ENCODE measurements at regions not wholly inside any gene's neighbourhood (a gene's known extent, or its start where the extent isn't known, plus 50 kb on each side); places are given as distances from the start of the nearest gene placed in this dataset.

DNA sequence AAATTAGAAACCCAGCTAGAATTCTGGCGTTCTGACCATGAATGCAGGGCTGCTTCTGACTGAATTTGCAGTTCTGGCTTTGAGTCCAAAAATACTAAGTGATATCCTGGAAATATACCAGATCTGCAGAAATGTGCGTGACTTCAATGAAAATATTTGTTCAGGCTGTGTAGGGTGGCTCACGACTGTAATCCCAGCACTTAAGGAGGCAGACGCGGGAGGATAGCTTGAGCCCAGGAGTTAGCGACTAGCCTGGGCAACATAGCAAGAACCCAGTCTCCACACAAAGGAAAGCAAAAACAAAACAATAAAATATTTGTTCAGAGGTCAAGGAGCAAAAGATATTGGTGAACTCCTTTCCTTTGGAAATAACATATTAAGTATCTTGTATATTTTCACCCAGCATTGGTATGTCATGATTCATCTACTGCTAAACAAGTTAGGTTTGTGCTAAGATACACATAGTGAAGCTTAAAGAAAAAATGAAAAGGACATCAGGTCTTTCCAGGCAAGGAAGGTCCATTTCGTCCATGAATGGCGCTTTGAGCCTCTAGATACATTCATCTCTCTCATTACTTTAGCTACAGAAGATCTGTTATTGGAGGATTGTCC lies 239.2 kb downstream of the CMPK2 start:
- no peak for DNase-seq (ENCODE audit: low spot score)

DNA sequence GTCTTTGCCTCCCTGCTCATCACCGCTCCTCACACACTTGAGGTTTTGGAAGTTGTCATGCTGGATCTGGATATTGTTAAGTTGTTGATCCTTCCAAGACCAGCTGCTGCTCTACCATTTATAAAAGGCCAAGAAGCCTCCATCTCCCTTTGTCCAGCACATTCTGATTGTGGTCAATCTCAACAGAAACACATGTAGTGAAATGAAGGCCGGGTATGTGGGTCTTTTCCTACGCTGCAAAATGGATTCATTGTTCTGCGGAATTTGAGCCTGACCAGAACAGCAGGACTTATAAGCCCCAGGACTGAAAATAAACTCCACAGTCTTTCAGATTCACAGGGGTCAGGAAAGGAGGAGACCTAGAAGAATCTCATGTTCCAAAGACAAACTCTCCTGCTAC lies 238.4 kb downstream of the CMPK2 start:
- DNase-seq (ENCODE audit: low spot score), result no peak

DNA sequence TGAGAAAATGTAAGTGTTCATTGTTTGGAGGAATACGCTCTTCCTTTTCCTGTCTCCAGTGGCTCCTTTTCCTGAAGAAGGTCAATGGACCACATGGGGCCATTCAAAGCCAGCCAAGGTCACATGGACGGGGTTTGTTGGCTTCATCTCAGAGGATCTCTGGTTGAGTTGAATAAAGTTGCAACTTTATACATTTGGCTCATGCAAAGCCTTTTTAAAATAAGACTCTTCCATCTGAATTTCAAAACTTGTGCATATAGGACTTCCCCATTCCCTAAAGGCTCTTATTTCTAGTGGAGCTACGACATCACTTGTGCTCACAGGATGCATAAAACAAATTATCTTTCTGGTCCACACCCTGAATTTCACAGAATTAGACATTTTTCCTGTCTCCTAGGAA lies 235.5 kb downstream of the CMPK2 start:
- DNase-seq (ENCODE audit: low spot score), result no peak

DNA sequence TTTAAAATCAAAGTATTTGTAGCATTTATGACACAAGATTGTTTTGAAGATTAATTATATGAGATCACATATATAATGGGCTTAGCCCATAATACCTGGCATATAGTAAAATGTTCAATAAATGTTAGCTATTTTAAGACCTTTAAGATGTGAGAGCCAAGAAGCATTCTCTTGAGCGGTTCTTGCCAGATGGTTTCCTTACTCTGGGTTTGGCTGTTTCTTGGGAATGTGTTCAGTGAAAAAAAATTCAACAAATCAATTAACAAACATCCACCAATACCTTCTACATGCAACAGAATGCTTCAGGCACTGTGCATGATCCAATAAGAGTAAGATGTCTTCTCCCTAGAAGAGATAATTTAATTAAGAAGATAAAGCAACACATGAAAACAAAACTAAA lies 230.4 kb downstream of the CMPK2 start:
- no peak for DNase-seq (ENCODE audit: low spot score)

DNA sequence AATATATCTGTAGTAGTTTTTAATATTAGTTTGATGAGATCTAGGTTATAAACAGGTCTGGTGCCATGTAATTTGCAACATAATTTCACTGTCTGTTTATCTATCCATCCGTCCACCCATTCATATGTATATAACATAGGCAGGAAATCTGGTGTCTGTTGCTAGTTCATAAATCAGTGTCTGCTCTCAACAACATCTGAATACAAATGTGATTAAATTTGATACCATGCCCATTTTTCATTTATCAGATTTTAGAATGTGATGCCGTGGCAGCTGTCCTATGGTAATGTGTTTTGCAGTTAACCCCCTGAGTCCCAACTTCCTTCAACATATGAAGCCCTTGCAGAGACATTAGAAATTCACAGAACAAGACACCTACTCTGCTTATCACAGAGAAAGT lies 228.4 kb downstream of the CMPK2 start:
- DNase-seq (ENCODE audit: low spot score), result no peak

DNA sequence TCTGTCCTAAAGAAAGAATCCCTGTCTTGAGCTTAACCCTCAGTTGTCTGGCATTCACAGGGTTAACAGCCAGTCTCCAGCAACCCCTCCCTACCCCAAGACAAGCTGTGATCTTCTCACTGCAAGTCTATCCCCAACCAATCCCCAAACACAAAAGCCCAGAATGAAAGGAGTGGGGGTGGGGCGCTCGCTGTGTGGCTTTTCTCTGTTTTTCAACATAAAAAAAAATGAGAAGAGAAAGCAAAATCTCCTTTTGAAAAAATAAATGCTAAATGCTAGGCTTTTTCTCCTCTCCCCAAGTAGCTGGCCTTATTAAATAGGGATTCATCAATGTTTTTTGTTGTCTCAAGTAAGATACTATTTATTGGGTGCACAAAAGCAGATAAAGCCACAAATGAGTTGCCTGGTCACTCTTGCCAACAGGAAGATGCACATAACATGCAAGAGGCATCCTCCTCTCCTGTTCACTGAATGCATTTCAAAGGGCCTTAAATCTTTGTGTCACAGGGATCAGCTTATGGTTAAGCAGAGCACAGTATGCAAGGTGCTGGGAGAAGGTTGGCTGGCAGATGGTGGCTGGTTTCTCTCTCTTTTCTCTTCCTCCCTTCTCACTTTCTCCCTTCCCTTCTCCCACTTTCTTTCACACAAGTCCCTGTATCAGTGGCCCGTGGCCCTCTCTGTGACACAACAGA lies 225.6 kb downstream of the CMPK2 start:
- no peak for DNase-seq (ENCODE audit: low spot score)

DNA sequence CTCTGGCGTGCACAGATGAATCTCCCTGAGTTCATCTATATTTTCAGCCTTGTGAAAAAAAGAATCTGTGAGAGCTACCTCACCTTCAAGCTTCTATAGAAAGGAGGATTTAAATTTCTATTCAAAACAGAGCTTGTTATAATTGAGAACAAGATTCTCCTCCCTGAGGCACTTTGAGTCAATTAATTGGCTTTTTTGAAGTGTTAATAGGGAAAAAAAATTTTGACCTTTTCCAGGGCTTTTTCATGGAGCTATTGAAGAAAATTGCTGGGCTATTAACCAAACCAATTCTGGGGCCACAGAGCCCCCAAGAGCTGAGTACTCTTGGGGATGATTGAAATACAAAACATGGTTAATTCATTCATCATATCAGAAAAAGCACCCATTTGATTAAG lies 225.1 kb downstream of the CMPK2 start:
- DNase-seq (ENCODE audit: low spot score), result no peak

DNA sequence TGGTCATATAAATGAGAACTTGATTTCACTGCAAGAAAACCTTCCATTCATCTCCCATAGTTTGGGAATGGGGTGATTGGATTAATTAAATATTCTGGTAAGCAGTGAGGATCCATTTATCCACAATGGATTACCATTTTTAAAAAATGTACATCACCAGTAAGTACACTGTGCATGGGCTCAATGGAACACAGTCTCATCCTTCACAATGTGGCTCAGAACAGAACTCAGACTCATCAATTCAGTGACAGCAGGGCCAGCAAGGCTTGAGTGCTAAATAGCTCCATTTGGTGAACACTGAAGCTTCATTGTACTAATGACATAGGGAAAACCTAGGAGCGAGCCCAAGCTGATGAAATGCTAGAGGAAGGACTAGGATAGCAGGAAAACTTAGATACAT lies 223.8 kb downstream of the CMPK2 start:
- no peak for DNase-seq (ENCODE audit: low spot score)

DNA sequence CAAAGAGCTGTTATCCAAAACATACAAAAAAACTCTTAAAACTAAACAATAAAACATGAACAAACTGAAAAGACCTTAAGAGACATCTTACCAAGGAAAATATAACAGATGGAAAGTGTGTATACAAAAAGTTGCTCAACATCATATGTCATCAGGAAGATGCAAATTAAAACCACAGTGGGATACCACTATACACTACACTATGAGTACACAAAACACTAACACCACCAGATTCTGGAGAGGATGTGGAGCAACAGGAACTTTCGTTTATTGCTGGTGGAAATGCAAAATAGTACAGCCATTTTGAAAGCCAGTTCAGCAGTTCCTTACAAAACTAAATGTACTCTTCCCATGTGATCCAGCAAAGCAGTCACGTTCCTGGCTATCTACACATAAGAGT lies 221.4 kb downstream of the CMPK2 start:
- no peak for DNase-seq (ENCODE audit: low spot score)

DNA sequence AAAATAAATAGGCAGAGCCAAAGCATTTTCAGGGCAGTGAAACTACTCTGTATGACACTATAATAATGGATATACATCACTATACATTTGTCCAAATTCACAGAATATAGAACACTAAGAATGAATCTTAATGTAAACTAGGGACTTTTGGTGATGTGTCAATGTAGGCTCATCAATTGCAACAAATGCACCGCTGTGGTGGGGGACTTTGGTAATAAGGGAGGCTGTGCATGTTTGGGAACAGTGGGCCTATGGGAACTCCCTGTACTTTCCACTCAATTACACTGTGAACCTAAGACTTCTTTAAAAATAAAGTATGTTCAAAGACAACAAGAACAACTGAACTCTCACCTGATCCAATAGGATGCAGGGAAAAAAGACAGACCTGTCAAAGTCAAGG lies 220.7 kb downstream of the CMPK2 start:
- DNase-seq (ENCODE audit: low spot score), result no peak

DNA sequence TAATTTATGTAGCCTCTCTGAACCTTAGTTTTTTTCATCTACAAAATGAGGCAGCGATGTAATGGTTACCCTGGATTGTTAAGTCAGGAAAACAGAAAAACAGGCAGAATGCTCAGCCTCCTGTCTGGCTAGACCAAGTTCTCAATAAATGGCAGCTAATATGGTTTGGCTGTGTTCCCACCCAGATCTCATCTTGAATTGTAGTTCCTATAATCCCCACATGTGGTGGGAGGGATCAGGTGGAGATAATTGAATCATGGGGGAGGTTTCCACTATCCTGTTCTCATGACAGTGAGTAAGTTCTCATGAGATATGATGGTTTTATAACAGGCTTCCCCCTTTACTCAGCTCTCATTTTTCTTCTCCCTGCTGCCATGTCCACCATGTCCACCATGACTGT lies 220.0 kb downstream of the CMPK2 start:
- no peak for DNase-seq (ENCODE audit: low spot score)

DNA sequence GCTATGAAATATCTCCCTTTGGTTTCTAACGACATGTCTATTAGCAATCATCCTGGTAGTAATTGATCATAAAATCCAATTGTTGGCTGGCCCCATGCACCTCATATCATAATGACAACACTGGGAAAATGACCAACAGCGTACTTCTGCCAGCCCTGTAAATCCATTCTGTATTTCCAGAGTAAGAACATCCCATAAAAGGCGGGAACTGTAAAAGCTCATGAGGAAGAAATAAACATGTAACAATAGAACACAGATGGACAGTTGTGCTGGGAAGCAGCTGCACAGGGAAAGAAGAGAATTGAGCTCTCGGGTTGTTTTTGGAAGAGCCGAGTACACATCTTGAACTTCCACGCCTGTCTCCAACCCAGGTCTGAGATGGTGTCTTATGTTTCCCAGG lies 218.7 kb downstream of the CMPK2 start:
- no peak for DNase-seq (ENCODE audit: low spot score)

DNA sequence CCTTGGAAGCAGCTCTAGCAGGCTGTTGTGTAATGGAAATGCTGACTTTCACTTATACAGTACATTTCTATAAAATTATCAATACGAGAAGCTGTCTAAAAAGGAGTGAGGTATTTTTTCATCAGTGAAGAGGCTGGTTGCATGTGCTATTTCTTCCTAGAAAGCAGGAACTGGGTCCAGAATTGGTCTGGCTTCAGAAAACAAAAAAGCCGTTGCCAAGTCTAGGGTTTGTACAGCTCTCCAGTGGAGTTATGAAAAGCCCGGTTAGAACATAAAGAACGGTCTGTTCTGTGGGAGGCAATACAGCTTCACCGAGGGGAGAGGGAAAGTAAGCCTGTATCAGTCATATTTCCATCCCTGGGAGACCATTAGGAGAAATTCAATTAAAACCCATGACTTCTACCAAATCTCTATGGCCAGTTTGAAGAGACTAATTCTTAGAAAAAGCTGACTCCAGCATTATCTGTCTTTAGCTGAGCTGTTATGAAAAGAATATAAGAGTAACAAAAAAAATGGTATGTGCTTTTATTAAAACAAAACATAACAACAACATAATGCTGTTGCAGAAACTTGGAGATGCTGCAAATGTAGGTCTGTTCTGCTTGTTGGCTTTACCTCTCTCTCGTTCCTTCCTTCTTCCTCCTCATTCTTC lies 217.0 kb downstream of the CMPK2 start:
- DNase-seq (ENCODE audit: low spot score), result no peak

DNA sequence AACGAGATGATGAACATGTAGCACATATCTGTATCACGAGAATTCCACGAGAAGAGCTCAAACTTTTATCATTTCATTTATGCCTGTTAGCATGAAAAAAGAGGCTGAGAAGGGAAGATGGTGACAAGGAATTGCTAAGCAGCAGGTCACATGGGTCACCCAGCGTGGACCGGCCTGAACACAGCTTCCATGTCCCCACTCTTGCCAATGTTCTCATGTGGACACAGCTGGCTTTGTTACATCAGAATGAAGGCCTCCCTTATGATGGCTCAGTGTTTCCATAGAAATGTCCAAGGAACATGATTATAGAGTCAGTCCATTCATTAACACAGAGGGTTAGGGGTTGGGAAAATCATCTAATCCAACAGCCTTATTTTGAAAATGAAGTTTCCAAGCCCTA lies 215.4 kb downstream of the CMPK2 start:
- no peak for DNase-seq (ENCODE audit: low spot score)

DNA sequence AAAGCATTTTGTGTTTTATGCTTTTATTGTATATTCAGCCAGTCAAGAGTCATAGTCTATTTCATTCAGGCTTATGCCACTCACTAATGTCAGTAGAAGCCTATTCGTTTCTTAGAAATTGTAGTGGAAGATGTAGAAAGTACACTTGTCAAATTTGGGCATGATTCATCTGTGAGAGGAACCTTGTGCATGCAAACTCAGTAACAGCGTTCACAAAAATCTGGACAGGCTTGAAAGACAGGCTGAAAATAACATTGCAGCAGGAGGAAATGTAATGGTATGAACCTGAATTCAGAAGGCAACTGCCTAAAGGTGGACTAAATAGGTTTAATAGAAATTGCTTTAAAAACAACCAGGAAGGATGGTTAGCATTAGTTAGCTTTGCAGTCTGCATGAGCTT lies 213.5 kb downstream of the CMPK2 start:
- DNase-seq (ENCODE audit: low spot score), result no peak

DNA sequence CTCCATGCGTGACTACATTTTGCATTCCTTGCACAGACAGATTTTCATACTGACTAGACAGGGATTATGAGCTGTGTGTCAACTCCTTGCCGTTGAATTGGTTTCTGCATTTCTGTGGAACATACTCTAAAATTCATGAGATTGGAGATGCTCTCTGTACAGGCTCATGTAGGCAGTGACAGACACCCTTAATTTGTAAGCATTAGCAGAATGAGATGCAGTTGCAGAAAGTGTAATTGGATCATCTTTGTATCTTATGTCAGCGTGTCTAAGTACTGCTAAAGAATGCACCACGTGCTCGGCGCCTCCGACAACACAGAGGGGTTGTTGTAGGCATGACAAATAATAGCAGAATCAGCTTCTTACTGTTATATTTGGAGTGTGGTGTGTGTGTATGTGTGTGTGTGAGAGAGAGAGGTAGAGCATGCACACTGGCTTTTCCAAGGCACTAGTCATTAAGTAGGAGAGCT lies 212.4 kb downstream of the CMPK2 start:
- no peak for DNase-seq (ENCODE audit: low spot score)

DNA sequence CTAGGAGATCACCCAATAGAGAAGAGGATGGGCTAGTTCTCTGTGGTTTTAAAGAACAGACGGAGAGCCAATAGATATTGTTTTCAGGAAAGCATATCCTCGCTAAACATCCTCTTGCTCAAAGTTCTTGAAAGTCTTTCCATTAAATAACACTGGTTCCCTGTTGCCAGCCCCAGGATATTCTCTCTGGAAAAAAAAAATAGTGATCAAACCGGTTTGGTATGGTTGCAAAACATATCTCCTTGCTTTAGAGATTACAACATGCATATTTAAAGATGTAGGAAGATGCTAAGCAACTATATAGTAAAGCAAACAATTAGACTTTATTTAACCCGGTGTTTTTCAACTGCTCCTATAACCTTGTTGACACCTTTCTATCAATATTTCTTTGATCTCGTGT lies 211.4 kb downstream of the CMPK2 start:
- no peak for DNase-seq (ENCODE audit: low spot score)

DNA sequence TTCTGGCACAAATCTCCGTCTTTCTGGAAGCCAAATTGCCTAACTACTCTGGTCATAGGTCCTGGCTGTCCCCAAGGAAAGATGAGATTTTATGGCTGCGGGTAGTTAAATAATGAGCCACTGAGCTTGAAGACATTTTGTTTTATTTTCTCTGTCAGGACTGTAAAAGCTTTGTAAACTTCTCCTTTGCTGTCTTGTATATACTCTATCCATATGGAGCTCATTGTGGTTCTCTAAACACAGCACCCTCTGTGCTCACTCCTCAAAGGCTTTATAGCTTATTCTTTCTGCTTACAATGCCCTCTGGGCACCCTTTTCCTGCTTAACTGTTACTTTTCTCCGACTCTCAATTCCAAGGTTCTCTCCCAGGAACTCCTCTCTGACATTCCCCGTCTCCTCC lies 209.1 kb downstream of the CMPK2 start:
- no peak for DNase-seq (ENCODE audit: low spot score)

DNA sequence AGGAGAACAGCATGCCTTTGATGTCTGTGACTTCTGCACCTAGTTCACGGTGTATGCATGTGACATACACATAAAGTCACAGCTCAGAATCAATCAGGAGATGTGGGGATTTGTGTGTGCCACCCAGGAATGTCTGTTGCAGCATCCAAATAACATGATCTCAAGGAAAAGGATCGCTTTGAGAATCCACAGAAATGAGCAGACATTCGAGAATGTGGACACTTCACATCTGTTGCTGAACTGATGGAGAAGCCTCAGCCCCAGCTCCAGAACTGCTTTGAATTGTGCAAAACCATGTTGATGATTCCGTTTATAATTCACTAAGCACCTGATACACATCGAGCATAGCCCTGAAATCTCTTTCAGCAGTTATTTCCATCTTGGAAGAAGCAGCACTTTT lies 208.6 kb downstream of the CMPK2 start:
- no peak for DNase-seq (ENCODE audit: low spot score)

DNA sequence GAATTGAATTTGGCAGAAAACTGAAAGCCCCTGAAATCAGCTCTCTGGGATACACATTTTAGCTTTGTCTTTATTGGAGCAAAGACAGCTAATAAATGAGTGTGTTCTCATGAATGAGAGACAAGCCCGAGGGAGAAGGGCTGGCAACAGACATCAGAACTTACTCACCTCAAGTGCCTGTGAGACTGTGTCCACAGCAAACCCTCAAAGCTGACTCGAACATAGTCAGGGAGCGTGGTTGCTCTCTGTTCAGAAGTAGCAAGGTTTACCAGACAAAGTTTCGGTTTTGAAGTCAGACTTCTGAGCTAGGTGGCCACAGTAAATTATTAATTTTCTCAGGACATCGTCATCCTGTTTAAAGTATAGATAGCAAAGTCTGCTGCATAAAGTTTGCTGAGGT lies 207.9 kb downstream of the CMPK2 start:
- no peak for DNase-seq (ENCODE audit: low spot score)

DNA sequence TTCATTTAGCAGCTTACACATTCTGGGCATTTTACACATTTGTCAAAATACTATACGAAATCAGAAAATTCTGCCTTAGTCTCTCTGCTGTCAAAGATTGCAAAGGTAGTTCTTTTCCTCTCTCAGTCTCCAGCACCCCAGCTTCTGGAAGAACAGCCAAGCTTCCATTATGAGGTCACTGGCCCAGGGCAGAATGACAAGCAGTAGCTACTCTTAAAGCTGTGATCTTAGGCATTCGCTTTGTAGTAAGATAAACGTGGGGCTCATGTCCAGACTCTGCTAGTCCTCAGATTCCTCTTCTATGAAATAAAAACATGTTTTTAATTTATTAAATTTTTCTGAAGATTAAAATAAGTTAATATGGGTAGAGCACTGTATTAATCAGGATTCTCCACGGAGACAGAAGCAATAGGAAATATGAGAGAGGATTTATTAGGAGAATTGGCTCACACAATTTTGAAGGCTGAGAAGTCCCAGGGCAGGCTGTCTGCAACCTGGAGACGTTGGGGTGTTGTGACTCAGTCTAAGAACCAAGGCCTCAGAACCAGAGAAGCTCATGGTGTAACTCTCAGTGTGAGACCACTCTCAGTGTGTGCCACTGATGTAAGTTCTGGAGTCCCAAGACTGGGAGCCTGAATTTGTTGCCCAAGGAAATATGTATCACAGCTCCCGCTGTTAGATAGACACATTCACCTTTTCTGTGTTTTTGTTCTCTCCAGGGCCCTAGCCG lies 201.2 kb downstream of the CMPK2 start:
- DNase-seq (ENCODE audit: low spot score), result no peak

DNA sequence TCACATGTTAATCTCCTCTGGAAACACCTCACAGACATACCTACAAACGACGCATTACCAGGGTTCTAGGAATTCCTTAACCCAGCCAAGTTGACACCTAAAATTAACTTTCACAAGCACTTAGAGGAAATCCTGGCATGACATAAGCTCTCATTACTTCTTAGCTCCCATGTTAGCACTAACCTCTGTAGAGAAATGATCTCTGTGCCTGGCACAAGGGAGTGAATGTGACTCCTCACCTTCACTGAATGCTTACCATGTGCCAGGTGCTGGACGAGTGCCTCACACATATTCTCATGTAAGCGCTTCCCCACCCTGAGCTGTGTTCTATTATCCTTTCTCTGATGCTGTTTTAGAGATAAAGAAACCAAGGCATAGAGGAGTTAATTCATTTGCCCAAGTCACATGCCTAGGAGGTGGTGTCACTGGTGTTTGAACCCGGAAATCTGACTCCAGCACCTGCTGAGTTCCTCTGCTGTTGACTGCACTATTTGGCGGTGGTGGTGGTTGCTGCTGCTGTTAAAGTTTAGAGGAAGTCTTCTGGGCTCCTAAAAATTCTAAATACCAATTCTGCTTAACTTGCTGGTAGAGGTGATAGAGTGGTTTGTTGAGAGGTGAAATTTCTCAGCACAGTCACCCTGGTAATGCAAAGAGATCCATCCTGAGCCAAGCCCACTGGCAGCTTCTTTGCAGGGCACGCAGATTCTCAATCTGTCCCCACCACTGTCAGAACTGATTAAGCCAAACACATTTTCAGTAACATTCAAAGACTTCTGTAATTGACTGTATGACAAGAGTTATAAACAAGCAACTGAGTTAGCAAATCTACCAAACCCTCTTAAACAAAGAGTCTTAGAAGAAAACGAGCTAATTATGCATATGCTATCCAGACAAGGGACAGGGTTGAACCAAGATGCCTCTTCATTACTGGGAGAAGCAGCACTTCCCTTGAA lies 200.3 kb downstream of the CMPK2 start:
- no peak for DNase-seq (ENCODE audit: low spot score)
